Vagina (tissue), 2 donors: ENCODE measurements at regions not wholly inside any gene's neighbourhood (a gene's known extent, or its start where the extent isn't known, plus 50 kb on each side); places are given as distances from the start of the nearest gene placed in this dataset.

Experiments
- CTCF ChIP-seq, 3 experiments: fragments of 450-650 bp in 2 of 3; fragments of 200-600 bp in 1 of 3; sonication (generic) in 1 of 3; IDR thresholded peaks; one replicate each; pipeline ENCODE4 v1.5.1; 2017 to 2019; ENCODE audit warnings: antibody characterized with exemption in 3 of 3, mild to moderate bottlenecking in 2 of 3, moderate library complexity in 2 of 3
- POLR2A ChIP-seq, 2 donors: fragments of 450-650 bp; IDR thresholded peaks; one replicate each; pipeline ENCODE4 v1.6.1; 2017; ENCODE audit warnings: antibody characterized with exemption in 2 of 2, mild to moderate bottlenecking in 2 of 2, moderate library complexity in 2 of 2
- POLR2AphosphoS5 ChIP-seq, 2 donors: sonication (generic); formaldehyde crosslinking; IDR thresholded peaks; one replicate each; pipeline ENCODE4 v1.9.0; 2017; ENCODE audit warnings: antibody characterized with exemption in 2 of 2, mild to moderate bottlenecking in 2 of 2, low read depth in 1 of 2; ENCODE audit not compliant: insufficient read depth in 1 of 2

- TF ChIP-seq CTCF (IDR thresholded peaks at IDR 0.05) (no peak), POLR2A (IDR thresholded peaks at IDR 0.05) (no peak), POLR2AphosphoS5 (IDR thresholded peaks at IDR 0.05; ENCODE audit: insufficient read depth in 1 of 2, low read depth in 1 of 2) (no peak)
Measured at GRCh38 chr10:63919575-63920279, 398.5 kb downstream of the REEP3 start.
